Tibial nerve (tissue), 3 donors: ENCODE measurements at regions not wholly inside any gene's neighbourhood (a gene's known extent, or its start where the extent isn't known, plus 50 kb on each side); places are given as distances from the start of the nearest gene placed in this dataset.

Experiments
- CTCF ChIP-seq, 5 experiments: fragments of 200-600 bp in 3 of 5; fragments of 450-650 bp in 2 of 5; sonication (generic) in 3 of 5; IDR thresholded peaks; one replicate each; pipeline ENCODE4 v1.5.1; 2016 to 2019; ENCODE audit warnings: antibody characterized with exemption in 5 of 5, mild to moderate bottlenecking in 3 of 5, moderate library complexity in 2 of 5
- POLR2A ChIP-seq, 2 donors: fragments of 450-650 bp; IDR thresholded peaks; one replicate each; pipeline ENCODE4 v1.6.1; 2017; ENCODE audit warnings: antibody characterized with exemption in 2 of 2, mild to moderate bottlenecking in 2 of 2, moderate library complexity in 2 of 2

- TF ChIP-seq CTCF (IDR thresholded peaks at IDR 0.05) (no peak), POLR2A (IDR thresholded peaks at IDR 0.05) (no peak)
These were observed 864.9 kb upstream of the SLIT2 start for GRCh38 chr4:19386786-19387185.
